Stimulated activated CD4-positive, alpha-beta T cell treated with anti-CD3 and anti-CD28 coated beads, Interleukin-12 subunit alpha, Interleukin-12 subunit beta, amount 100 ng/mL, for 4 hours (primary cell): ENCODE measurements at regions not wholly inside any gene's neighbourhood (a gene's known extent, or its start where the extent isn't known, plus 50 kb on each side); places are given as distances from the start of the nearest gene placed in this dataset.

Experiments
- DNase-seq: peaks from one replicate; pipeline ENCODE4 v3.0.0-alpha.2; 2020

- DNase-seq, result no peak
Measured at GRCh38 chr9:81532251-81532650, 157.1 kb downstream of the TLE1 start.

GRCh38 chr9:81531511-81531910 is 157.8 kb downstream of the TLE1 start:
- no peak for DNase-seq

DNA sequence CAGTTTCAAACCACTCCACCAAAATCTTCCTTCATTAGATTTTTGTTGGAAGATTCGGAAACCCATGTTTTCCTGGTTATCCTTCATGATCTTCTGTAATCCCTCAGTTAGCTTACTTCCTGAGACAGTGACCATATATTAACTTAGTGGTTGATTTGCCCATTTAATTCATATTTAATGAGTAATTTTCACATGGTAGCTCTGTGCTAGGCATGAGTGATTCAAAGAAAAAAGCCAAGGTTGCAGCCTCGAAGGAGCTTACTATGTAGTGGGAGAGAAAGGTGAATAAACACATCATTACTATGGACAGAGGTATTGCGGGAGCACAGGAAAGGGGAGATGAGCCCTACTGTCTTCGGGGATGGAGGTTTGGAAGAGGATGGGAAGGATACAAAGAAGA is 158.5 kb downstream of the TLE1 start:
- no peak for DNase-seq

GRCh38 chr9:81530310-81530810 is 159.0 kb downstream of the TLE1 start:
- no peak for DNase-seq

GRCh38 chr9:81529556-81530193 is 159.7 kb downstream of the TLE1 start:
- DNase-seq, result no peak

DNA sequence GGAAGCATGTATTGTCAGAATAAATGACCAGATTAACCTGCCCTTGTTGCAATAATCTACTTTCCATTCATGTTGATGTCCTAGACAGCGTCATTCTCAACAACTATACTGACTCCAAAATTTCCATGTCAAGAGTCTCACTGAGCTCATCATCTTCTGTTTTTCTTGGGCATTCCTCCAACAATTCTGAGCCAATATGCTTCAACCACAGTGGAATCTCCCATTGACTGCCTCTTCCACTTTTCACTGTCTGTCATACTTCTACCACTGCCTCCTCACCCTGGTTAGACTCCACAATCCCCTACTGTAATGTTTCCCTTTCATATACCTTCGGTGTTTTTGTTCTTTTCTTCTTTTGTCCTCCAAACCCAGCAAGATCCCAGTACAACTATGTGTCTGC is 162.8 kb downstream of the TLE1 start:
- DNase-seq, result no peak

DNA sequence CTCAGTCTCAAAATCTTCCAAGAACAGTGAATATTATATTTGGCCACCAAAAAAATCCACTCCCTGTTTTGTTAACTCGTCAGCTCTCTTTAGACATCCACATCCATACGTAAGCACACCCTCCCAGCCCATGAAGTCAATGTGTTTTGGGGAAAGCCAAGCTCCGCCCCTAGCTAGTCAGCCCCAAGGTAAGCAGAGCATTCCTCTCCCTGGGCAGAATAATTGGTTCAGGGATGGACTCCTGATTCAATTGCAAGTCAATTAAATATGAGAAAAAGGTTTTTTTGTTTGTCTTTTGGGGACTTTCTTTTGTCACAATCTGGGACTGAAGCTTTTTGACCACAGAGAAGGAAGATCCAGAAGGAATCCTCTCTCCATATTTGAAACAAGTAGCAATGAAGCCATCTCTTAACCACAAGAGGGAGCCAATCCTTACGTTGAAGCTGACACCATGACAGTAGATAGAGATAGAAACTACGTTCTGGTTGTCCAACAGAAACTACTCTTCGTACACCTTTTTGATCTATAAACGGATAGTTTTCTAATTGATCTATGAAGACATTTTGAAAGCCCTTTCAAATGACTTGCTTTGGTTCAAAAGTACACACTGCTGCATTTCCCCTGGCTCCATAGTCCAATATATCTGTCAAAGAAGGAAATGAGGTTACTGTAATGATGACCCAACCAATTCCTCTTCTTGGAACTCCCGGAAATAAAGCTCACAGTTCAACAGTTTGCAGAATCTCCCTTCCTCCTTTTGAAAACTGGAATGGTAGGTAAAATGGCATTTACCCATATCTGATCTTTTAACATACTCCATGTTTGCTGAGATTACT is 166.4 kb downstream of the TLE1 start:
- no peak for DNase-seq

DNA sequence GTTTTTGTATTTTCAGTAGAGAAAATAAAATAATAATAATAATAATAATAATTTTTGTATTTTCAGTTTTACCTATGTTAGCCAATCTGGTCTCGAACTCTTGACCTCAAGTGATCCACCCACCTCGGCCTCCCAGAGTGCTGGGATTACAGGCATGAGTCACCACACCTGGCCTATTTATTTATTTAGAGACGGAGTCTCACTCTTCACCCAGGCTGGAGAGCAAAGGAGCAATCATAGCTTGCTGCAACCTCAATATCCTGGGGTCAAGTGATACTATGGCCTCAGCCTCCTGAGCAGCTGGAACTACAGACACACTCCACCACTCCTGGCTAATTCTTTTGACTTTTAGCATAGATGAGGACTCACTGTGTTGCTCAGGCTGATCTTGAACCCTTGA is 167.5 kb downstream of the TLE1 start:
- DNase-seq, result no peak

DNA sequence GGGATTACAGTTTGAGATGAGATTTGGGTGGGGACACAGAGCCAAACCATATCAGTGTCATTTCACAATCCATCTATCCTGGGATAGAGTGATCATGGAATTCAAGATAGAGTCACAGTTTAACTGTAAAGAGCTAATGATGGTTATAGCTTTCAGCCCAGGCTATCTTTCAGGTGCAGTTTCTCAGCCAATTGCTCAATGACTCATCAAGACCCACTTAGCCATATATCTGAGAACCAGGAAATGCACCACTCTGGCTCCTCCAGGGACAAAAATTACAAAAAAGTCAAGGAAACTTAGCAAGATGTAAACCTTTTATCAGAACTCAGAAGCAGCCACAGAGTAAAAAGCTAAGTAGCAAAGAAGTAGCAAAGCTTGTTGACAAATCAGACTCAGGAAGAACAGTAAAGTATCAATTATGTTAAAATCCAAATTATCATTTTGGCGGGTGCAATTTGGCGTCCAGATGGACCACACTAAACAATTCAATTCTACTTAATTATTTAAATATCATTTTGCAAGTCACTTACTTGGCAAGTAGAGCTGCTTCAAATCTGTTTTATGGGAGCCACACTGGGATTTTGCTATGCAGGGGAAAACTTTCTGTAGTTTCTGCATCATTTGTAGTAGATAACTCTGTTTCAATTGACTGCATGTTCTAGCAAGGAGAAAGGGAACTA is 169.4 kb downstream of the TLE1 start:
- DNase-seq, result no peak

GRCh38 chr9:81517954-81518353 is 171.4 kb downstream of the TLE1 start:
- DNase-seq, result no peak

DNA sequence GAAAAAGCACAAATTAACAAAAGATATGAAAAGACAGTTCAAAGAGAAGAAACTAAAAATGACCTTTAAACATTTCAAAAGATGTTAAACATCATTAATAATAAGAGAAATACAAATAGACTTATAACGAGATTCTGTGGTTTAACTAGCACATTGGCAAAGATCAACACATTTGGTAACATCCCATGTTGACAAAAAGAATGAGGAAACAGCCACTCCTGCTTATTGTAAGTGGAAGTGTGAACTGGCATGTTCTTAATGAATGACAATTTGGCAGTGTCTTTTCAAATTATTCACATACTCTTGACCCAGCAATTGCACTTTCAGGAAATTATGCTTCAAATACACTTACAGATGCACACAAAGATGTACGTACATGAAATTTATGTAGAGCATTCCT is 176.3 kb downstream of the TLE1 start:
- DNase-seq, result no peak

DNA sequence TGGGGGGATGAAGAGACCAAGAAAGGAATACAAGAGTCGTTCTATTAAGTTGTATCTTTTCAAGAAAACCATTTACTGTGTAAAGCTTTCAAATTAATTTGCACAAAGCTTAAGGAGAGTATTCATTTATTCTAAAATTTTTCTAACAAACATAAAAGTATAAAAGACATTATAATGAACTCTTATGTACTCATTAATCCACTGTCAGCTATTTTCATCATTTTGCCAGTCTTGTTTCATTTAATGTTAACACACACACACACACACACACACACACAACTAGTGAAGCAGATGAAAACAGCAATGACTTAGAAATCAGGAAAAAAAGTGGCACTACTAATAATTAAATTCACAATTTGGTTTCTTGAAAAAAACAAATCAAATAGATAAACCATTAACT is 176.7 kb downstream of the TLE1 start:
- DNase-seq, result no peak

DNA sequence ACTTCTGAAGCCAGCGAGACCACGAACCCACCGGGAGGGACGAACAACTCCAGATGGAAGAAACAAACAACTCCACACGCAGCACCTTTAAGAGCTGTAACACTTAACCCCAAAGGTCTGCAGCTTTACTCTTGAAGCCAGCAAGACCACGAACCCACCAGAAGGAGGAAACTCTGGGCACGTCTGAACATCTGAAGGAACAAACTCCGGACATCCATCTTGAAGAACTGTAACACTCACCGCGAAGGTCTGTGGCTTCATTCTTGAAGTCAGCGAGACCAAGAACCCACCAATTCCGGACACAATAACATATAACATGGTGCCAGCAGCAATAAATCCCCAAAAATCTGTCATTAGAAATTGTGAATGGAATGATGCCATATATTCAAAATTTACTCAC is 180.9 kb downstream of the TLE1 start:
- DNase-seq, result no peak

GRCh38 chr9:81506941-81507864 is 182.1 kb downstream of the TLE1 start:
- DNase-seq, result no peak

GRCh38 chr9:81499594-81499993 is 189.8 kb downstream of the TLE1 start:
- no peak for DNase-seq

- no peak for DNase-seq
Measured at GRCh38 chr9:81499021-81499454, 190.3 kb downstream of the TLE1 start.

DNA sequence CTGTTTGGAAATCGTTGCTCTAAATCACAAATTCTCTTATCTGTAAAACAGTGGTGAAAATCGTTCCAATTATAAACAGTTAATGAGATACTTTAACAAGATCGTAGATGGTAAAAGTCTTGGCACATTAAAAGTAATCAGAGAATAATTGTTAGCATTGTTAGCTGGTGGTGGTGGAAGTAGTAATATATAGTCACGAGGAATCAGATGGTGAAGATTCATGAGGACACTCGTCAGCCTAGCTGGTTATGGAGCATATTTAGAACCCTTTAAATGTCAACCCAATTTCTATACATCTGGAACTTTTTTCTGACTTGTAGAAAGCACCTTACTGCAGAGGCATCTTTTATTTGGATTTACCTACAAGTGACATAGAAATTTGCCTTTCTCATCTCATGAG is 190.8 kb downstream of the TLE1 start:
- no peak for DNase-seq

DNA sequence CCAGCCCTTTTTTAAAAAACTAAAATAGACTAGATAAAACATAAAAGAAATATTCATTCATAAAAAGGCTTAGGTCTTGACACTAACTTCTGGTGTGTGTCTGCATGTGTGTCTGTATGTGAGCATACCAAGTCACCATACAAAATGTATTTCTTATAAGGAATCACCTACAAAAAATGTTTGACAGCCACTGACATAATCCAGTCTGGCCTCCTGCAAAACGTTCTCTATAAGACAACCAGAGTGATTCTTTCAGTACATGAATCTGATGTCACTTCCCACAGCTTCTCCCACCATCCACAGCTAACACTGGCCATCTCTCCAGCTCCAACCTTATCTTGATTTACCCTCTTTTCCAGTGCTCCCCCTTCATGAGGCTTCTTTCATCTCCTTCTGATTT is 192.3 kb downstream of the TLE1 start:
- no peak for DNase-seq

DNA sequence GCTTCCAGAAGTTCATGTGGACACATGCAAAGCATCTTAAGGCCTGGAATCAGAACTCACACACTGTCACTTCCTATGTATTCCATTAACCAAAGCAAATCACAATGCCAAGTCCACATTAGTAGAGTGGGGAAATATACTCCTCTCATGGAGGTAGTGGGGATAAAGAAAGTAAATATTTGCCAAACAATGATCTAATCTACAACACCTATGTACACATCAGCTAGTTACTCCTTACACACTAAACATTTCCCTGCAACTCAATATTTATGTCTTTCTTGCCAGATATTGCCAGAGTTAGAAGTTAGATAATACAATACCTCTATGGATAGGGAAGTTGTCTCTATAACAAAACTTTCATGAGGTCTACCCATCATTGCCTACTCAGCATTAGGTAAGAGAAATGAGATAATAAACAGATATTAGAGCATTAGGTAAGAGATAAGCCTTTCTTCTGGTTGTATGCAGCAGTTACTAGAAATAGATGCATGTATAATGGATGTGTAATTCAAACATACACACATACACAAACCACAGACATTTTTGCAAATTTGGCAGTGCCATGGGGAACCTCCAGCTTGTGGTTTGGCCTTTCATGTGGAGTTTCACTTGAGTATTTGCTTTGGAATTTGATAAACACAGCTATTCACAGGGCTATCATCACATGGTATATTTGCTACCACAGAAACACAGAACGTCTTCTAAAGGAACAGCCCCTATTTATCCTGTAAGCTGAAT is 196.5 kb downstream of the TLE1 start:
- no peak for DNase-seq

DNA sequence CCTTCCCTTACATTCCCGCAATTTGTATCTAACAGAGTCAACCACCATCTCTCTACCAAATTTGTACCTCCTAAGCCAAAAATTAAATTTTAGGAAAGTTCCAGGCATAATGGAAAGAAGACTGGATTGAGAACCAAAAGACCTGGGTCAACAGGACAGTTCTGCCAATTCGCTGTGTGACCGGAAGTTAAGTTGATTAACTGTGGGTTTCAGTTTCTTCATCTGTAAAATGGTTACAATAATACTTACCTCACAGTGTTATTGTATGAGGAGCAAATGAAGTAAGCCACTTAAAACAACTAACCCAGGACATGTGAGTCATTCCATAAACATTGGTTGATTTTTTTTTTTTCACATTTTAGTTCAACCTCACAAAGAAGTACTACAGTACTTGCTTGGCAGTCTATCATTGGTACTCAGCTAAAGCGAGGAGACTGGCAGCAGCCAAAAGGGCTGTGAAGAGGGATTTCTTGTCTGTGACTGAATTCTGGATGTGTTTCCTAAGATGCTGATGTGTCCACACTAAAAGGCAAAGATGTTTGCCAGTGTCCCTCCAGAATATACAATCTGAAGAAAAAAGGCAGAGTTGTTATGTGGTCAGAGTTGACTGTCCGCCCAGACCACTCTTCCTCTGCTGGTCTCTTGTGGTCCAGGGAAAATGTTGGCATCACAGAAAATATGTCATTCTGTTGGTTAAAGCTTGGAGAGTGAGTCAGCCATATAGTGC is 198.6 kb downstream of the TLE1 start:
- no peak for DNase-seq

DNA sequence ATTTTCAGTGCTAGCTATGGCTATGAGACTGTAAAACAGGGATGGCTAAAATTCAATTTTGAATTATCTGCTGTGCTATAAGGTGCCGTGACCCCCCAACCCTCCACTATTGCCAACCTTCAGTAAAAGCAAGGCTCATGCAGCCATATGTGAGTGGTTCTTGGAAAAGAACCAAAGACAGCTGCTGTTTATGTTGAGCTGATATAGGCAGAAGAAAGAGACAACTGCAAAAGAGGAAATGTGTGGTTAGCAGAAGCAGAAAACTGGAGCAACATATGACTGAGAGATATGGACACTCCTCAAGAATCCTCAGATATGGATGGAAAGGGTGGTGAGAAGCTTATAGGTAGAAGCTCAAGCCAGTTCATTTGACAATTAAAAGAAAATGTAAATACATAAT is 200.3 kb downstream of the TLE1 start:
- DNase-seq, result no peak
